ENCODE measurements at regions not wholly inside any gene's neighbourhood (a gene's known extent, or its start where the extent isn't known, plus 50 kb on each side); places are given as distances from the start of the nearest gene placed in this dataset.
A peak's percentile ranks its signal among the peaks of the same experiment; 100 is the strongest.

- Mint-ChIP-seq H3K27me3 (ENCODE audit: low read depth) (no peaks in the 10 kb centered on the region), H3K9me3 (no peaks in the 10 kb centered on the region), H3K27ac (no peak overlapping the region), H3K4me3 (no peak overlapping the region), H3K4me1 (no peaks in the 10 kb centered on the region), H3K36me3 (ENCODE audit: low read depth) (no peaks in the 10 kb centered on the region)
- no peak for TF ChIP-seq CTCF (IDR thresholded peaks at IDR 0.05; ENCODE audit: unreplicated experiment in 3 of 3)
Observed at GRCh38 chr18:61655630-61656029, 237.2 kb downstream of the RNF152 start.

DNA sequence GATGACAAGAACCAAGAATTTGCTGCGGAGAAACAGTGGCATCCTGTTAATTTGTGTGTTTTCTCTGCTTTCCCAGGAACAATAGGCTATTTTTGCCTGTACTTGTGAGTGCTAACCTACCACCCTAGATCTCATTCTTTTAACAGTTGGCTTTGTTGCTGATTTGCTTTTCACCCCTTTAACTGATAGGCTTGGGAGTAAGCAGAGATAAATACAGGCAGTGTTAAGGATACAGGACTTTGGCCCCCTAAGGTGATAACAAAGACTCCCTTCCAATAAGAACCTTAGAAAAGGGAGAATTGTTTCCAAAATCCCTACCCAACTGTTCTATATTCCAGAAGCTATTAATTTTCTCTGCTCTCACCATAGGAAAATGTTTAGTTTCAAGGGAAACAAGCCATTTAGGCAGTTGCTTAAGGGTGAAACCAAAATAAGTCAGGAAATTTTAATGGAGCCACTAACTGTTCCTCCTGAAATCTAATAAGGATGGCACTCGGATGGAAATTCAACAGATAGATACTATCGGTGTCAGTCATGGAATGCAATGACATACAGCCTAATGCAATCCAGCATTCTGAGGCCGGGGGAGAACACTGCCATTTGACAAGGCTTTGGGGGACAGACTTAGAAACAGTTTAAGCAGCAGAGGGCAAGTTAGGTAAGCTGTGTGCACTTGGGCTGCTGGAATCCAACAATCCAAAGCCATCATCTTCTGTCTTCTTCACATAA lies 238.8 kb downstream of the RNF152 start:
- no peak overlapping the region for H3K4me3 Mint-ChIP-seq
- H3K36me3 Mint-ChIP-seq (ENCODE audit: low read depth), result no peaks in the 10 kb centered on the region
- H3K27ac Mint-ChIP-seq, result no peak overlapping the region
- no peaks in the 10 kb centered on the region for H3K4me1 Mint-ChIP-seq
- TF ChIP-seq CTCF (IDR thresholded peaks at IDR 0.05; ENCODE audit: unreplicated experiment in 3 of 3), result no peak
- no peaks in the 10 kb centered on the region for H3K27me3 Mint-ChIP-seq (ENCODE audit: low read depth)
- H3K9me3 Mint-ChIP-seq, result peaks cover 4% of the 10 kb centered on the region

GRCh38 chr18:61651880-61652268 lies 240.9 kb downstream of the RNF152 start:
- peak overlapping the region in 1 of 3 experiments; percentile 48 for H3K27ac Mint-ChIP-seq
- H3K4me1 Mint-ChIP-seq, result no peaks in the 10 kb centered on the region
- no peaks in the 10 kb centered on the region for H3K36me3 Mint-ChIP-seq (ENCODE audit: low read depth)
- H3K27me3 Mint-ChIP-seq (ENCODE audit: low read depth), result no peaks in the 10 kb centered on the region
- H3K4me3 Mint-ChIP-seq, result no peak overlapping the region
- no peak for TF ChIP-seq CTCF (IDR thresholded peaks at IDR 0.05; ENCODE audit: unreplicated experiment in 3 of 3)
- peaks cover 4% of the 10 kb centered on the region for H3K9me3 Mint-ChIP-seq

DNA sequence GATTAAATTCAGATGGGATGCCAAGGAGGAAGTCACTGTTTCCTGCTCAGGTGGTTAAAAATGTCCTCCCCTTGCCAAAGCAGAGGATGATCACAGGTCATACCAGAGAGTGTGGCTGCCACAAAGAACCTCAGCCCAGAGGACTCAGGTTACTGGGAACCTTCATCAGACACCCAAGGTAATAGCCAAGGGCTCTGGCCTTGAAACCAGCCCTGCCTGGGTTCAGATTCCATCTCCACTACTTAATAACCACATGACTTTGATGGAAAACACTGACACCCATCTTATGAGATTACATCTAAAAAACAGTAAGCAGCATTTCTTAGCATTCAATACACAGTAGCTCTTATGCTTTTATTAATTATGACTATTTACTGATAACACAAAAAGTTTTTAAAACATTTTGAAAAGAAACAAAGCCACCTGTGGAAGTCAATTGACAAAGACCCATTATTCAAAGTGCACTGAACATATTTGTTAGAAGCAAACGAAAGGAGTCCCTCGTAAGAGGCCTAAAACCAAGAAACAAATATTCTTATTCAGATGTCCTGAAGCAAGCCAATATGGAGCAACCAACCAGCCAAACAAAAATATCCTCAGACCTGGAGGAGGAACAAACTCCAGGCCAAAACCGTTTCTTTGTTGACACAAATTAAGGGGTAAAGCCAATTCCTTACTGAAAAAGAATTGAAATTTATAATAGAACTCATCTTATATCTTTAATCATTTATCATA lies 241.5 kb downstream of the RNF152 start:
- H3K36me3 Mint-ChIP-seq (ENCODE audit: low read depth), result no peaks in the 10 kb centered on the region
- H3K27ac Mint-ChIP-seq, result no peak overlapping the region
- H3K4me3 Mint-ChIP-seq, result no peak overlapping the region
- TF ChIP-seq CTCF (IDR thresholded peaks at IDR 0.05; ENCODE audit: unreplicated experiment in 3 of 3), result no peak
- H3K4me1 Mint-ChIP-seq, result no peaks in the 10 kb centered on the region
- H3K9me3 Mint-ChIP-seq, result peaks cover 4% of the 10 kb centered on the region
- H3K27me3 Mint-ChIP-seq (ENCODE audit: low read depth), result no peaks in the 10 kb centered on the region

DNA sequence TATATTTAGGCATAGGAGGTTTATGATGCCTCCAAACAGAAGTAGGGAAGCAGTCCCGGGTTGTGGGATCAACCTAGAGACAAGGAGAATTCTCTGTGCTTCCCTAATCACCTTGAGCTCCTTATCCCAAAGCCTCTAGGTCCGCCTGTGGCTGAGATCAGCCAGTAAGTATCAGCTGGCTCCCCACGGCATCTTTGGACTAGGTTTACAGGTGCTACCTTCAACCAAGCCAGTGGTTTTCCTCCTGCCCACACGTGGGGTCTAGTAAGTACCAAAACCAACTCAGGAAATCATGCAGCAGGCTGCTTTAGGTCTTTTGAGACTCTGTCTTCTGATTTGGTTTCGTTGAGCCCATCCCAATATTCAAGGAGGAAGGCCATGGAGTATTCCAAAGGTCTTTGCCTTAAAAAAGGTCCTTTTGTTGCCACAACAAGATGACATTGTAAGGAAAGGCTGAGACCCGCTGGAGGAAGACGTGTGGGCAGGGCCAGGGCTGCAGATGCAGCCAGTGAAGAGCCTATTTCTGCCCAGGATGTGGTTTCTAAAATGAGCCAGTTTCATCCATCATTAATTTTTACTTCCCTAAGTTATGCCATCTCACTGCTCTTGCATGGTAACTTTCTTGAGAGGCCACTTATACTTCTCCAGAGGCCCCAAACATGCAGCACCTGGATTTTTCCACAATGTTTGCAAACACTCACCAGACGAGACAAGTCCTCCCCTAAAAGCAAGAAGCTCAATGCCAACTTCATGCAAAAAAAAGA lies 248.7 kb downstream of the RNF152 start:
- Mint-ChIP-seq H3K9me3 (peaks cover under 1% of the 10 kb centered on the region), H3K4me3 (no peak overlapping the region), H3K27ac (no peak overlapping the region), H3K27me3 (ENCODE audit: low read depth) (no peaks in the 10 kb centered on the region), H3K36me3 (ENCODE audit: low read depth) (no peaks in the 10 kb centered on the region), H3K4me1 (no peaks in the 10 kb centered on the region)
- TF ChIP-seq CTCF (IDR thresholded peaks at IDR 0.05; ENCODE audit: unreplicated experiment in 3 of 3), result no peak
